ENCODE measurements at regions not wholly inside any gene's neighbourhood (a gene's known extent, or its start where the extent isn't known, plus 50 kb on each side); places are given as distances from the start of the nearest gene placed in this dataset.

DNA sequence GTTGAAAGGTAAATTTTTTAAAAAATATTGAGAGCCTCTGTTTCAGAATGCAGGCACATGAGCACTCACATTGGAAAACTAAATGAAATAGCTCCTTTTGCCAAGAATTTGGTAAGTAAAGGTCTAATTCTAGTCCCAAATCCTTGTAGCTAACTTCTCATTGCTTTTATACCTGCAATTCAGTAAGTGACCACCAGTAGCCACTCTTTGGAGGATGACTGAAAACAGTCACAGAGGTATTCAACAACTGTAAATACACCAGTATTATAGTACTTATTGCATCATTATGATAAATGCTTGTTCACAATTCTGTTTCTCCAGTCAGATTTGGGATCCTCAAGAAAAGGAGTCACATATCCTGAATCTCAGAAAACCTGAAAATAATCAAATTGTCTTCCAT, 562.4 kb upstream of the CDH11 start:
- TF ChIP-seq POLR2AphosphoS5 (IDR thresholded peaks at IDR 0.05) (no peak), POLR2A (IDR thresholded peaks at IDR 0.05) (no peak), EP300 (IDR thresholded peaks at IDR 0.05) (no peak)
- TF ChIP-seq, protein P1, sequence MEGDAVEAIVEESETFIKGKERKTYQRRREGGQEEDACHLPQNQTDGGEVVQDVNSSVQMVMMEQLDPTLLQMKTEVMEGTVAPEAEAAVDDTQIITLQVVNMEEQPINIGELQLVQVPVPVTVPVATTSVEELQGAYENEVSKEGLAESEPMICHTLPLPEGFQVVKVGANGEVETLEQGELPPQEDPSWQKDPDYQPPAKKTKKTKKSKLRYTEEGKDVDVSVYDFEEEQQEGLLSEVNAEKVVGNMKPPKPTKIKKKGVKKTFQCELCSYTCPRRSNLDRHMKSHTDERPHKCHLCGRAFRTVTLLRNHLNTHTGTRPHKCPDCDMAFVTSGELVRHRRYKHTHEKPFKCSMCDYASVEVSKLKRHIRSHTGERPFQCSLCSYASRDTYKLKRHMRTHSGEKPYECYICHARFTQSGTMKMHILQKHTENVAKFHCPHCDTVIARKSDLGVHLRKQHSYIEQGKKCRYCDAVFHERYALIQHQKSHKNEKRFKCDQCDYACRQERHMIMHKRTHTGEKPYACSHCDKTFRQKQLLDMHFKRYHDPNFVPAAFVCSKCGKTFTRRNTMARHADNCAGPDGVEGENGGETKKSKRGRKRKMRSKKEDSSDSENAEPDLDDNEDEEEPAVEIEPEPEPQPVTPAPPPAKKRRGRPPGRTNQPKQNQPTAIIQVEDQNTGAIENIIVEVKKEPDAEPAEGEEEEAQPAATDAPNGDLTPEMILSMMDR (IDR thresholded peaks at IDR 0.05): no peak
- Histone ChIP-seq H3K9me3 (peaks cover 0 to 3% (median 0%) of the 10 kb centered on the region in 4 donors), H3K27ac (no peak overlapping the region), H3K27me3 (no peaks in the 10 kb centered on the region), H3K4me1 (no peaks in the 10 kb centered on the region), H3K36me3 (no peaks in the 10 kb centered on the region), H3K4me3 (no peak overlapping the region)
- no peak for DNase-seq
- intact Hi-C loops (cut with DNase I): no loop called here

- Histone ChIP-seq H3K36me3 (no peaks in the 10 kb centered on the region), H3K27me3 (no peaks in the 10 kb centered on the region), H3K9me3 (peaks cover 0 to 3% (median 0%) of the 10 kb centered on the region in 4 donors), H3K27ac (no peak overlapping the region), H3K4me1 (no peaks in the 10 kb centered on the region), H3K4me3 (no peak overlapping the region)
- no peak for DNase-seq
- intact Hi-C loops (cut with DNase I): no loop called here
- WGBS, 2 donors: 80 to 87% methylated on average over 4 of the region's 4 CpGs
- no peak for TF ChIP-seq POLR2AphosphoS5 (IDR thresholded peaks at IDR 0.05)
- TF ChIP-seq POLR2A (IDR thresholded peaks at IDR 0.05): no peak
- TF ChIP-seq, protein P1 (IDR thresholded peaks at IDR 0.05): no peak
- no peak for TF ChIP-seq EP300 (IDR thresholded peaks at IDR 0.05)
Observed at GRCh38 chr16:65681406-65681805, 559.5 kb upstream of the CDH11 start.

- H3K36me3 ChIP-seq: no peaks in the 10 kb centered on the region
- TF ChIP-seq, protein P1 (IDR thresholded peaks at IDR 0.05): no peak
- no peak for TF ChIP-seq EP300 (IDR thresholded peaks at IDR 0.05)
- TF ChIP-seq POLR2AphosphoS5 (IDR thresholded peaks at IDR 0.05): no peak
- no peak for TF ChIP-seq POLR2A (IDR thresholded peaks at IDR 0.05)
- H3K4me1 ChIP-seq: no peaks in the 10 kb centered on the region
- WGBS, 2 donors: 75 to 82% methylated on average over 5 of the region's 5 CpGs
- peaks cover 0 to 3% (median 0%) of the 10 kb centered on the region in 4 donors for H3K9me3 ChIP-seq
- H3K4me3 ChIP-seq: no peak overlapping the region
- DNase-seq: no peak
- H3K27me3 ChIP-seq: no peaks in the 10 kb centered on the region
- no peak overlapping the region for H3K27ac ChIP-seq
- intact Hi-C loops (cut with DNase I): no loop called here
Observed at GRCh38 chr16:65679785-65680184, 557.9 kb upstream of the CDH11 start.

- 10 to 32% methylated on average over 1 of the region's 1 CpG for WGBS, 2 donors
- Histone ChIP-seq H3K4me1 (no peaks in the 10 kb centered on the region), H3K36me3 (no peaks in the 10 kb centered on the region), H3K4me3 (no peak overlapping the region), H3K9me3 (peaks cover 0 to 4% (median 0%) of the 10 kb centered on the region in 4 donors), H3K27ac (no peak overlapping the region), H3K27me3 (no peaks in the 10 kb centered on the region)
- TF ChIP-seq POLR2A (IDR thresholded peaks at IDR 0.05) (no peak), EP300 (IDR thresholded peaks at IDR 0.05) (no peak), POLR2AphosphoS5 (IDR thresholded peaks at IDR 0.05) (no peak)
- TF ChIP-seq, protein P1 (IDR thresholded peaks at IDR 0.05): no peak
- intact Hi-C loops (cut with DNase I): no loop called here
- DNase-seq: no peak
Observed at GRCh38 chr16:65675161-65675560, 553.3 kb upstream of the CDH11 start.

- intact Hi-C loops (cut with DNase I): no loop called here
- Histone ChIP-seq H3K4me3 (no peak overlapping the region), H3K27ac (no peak overlapping the region), H3K9me3 (peaks cover 0 to 4% (median 0%) of the 10 kb centered on the region in 4 donors), H3K4me1 (no peaks in the 10 kb centered on the region), H3K27me3 (no peaks in the 10 kb centered on the region), H3K36me3 (no peaks in the 10 kb centered on the region)
- WGBS, 2 donors: 49 to 59% methylated on average over 3 of the region's 3 CpGs
- no peak for DNase-seq
- TF ChIP-seq POLR2A (IDR thresholded peaks at IDR 0.05): no peak
- no peak for TF ChIP-seq POLR2AphosphoS5 (IDR thresholded peaks at IDR 0.05)
- no peak for TF ChIP-seq EP300 (IDR thresholded peaks at IDR 0.05)
- TF ChIP-seq, protein P1 (IDR thresholded peaks at IDR 0.05): no peak
Observed at GRCh38 chr16:65672960-65673359, 551.1 kb upstream of the CDH11 start.
